ENCODE measurements at regions not wholly inside any gene's neighbourhood (a gene's known extent, or its start where the extent isn't known, plus 50 kb on each side); places are given as distances from the start of the nearest gene placed in this dataset.

GRCh38 chr12:66859751-66860440, 181.0 kb upstream of the GRIP1 start:
- DNase-seq: no peak

DNA sequence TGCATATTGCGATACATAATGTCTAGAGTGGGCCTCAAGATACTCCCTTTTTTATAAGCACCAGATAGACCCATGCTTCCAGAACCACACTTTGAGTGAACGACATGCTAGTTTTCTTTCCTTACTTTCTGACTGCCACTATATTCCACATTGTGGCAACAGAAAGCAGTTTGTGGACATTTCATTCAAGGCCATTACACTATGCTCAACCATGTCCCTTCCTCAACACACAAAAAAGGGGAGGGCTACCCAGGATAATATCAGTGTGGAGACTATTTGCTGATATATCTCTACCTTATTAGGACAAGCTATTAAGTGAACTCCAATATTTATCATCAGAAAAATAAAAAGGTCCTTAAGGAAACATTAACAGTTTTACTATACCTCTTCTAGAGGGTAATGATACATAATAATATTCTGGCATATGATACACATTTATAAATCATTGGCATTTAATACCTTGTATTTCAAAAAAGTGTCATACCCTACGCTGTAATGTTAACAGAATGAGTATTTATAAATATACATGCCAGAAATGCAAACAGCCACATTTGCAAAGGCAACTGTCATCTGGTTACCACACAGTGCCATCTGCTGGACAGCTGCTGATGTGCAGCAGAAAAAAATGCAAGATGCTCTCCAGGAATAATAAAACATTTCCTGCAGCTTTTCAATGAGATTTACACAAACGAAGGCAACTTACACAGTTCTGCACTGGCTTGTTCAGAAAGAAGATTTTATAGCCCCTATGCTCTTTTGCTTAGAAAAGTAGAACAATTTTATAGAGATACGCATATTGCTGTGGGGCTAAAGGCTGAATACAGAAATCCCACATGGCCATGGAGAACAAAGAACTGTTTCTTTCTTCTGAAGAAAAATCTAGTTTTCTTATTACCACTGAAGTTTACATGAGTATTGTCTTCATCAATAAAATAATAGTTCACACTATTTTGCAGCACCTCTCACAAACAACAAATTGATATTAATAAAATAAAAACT, 182.2 kb upstream of the GRIP1 start:
- peak; percentile 15 for DNase-seq

GRCh38 chr12:66862356-66862985, 183.6 kb upstream of the GRIP1 start:
- DNase-seq: no peak

GRCh38 chr12:66863276-66863675, 184.4 kb upstream of the GRIP1 start:
- DNase-seq: no peak

DNA sequence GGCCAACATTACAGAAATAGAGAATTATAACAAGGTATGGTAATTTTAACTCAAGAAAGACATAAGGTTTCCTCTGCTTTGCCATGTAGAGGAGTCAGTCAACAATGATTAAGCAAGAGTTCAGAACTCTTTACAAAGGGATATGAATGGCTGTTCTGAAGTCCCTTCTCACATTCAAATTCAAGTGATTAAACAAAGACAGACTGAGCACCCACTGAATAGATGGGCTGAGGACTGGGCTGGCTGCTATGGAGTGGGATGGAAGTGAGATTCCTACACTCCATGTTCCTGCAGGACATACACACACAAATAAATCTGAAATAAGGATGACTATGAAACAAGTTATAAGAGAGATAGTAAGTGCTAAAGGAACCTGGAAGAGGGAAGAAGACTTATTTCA, 199.0 kb upstream of the GRIP1 start:
- no peak for DNase-seq

DNA sequence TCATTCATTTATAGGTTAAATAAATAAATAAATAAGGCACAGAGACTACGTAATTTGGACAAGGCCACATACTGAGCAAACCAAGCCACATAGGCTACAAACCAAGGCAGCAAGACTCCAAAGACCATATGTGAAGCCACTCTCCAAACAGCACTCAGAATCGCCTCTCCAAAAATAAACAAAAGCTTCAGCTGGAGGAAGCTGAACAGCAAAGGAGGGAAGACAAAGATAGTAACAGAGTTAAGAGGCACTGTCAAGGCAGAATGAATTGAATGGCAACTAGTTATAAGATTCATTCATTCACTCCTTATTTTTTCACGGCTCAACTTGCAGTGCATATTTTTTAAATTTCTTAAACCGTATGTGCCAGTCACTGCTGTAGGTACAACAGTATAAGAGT, 200.5 kb upstream of the GRIP1 start:
- DNase-seq: no peak

GRCh38 chr12:66881386-66881785, 202.5 kb upstream of the GRIP1 start:
- no peak for DNase-seq

GRCh38 chr12:66884091-66884490, 205.2 kb upstream of the GRIP1 start:
- peak; percentile 67 for DNase-seq

DNA sequence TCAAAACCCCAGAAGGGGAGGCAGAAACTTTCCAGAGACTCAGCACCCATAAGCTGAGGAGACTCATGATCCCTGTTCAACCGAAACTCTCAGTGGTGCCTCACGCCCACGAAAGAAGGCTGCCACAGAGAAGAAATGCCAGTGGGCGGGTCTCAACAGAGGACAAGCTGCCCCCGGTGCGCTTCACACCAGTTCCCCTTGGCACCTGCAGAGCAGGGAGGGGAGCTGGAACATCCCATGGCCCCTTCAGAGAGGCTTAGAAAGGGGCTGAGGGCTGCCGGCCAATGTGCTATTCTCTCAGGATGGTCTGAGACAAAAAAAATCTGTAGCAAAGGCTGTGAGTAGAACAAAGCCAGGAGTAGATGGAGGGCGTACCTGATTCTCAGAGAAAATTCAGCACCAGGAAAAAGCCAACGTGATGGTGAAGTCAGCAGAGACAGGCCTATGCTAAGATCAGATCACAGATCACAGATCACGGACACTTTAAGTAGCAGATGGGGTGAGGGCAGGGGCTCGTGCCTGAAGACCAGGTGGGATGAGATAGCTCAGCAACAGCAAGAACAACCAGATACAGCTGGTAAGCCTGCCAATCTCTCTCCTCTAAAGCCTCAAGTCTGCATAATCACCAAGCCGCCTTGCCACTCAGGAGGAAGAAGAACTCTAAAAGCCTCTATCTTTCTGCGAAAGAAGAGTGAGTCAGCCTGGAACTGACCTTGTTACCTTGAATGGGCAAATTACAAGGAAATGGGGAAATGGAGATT, 206.4 kb upstream of the GRIP1 start:
- DNase-seq: peak; percentile 74

GRCh38 chr12:66896797-66897196, 217.9 kb upstream of the GRIP1 start:
- no peak for DNase-seq

- no peak for DNase-seq
Observed at GRCh38 chr12:66898700-66899469, 220.0 kb upstream of the GRIP1 start.

DNA sequence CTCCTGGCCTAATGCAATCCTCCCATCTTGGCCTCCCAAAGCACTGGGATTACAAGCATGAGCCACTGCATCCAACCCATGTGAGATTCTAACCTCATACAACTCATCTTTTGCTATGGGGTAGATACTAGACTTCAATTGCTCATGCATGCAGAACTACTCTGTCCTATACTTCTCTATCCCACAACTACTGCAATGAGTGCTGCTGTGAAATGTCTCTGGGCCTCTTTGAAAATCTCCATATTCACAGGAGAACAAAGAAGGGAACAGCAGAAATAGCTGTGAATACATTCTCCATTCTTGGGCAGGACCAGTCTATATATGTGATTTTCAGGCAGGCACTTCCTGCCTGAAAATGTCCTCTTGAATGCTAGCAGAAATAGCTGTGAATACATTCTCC, 220.7 kb upstream of the GRIP1 start:
- DNase-seq: no peak

DNA sequence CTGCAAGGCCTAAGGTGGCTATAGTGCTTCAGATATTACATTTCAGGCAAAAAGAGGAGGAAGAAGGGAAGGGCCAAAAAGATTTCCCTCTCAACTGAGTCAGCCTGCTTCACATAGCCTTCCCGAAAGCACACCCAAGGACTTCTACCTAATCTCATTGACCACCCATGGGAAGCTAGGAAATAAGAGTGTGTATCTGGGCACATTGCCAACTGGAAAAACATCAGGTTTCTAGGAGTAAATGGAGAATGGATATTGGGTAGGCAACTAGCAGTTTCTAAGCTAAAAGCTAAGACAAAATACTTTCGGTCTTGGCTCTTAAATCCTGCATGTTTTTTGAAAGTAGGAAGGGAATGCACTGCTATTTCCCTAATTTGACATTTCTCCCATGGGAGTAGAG, 221.7 kb upstream of the GRIP1 start:
- DNase-seq: no peak

GRCh38 chr12:66901138-66901932, 222.5 kb upstream of the GRIP1 start:
- peak; percentile 90 for DNase-seq

DNA sequence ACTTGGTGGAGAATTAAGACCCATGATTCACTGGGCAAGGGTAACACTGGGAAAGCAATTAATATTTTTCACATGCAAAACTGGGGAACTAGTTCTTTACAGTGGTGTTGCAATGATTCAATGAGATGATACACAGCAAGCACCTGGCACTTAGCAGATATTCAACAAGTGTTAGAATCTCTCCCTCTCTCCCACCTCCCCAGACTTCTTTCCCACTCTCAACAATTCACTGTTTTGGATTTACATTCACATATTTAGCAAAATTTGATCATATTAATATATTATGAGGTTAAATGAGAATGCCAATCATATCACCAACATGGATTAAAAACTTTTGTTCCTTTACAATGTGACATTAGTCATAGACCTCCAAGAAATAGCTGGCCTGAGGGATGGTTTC, 223.1 kb upstream of the GRIP1 start:
- peak; percentile 39 for DNase-seq

DNA sequence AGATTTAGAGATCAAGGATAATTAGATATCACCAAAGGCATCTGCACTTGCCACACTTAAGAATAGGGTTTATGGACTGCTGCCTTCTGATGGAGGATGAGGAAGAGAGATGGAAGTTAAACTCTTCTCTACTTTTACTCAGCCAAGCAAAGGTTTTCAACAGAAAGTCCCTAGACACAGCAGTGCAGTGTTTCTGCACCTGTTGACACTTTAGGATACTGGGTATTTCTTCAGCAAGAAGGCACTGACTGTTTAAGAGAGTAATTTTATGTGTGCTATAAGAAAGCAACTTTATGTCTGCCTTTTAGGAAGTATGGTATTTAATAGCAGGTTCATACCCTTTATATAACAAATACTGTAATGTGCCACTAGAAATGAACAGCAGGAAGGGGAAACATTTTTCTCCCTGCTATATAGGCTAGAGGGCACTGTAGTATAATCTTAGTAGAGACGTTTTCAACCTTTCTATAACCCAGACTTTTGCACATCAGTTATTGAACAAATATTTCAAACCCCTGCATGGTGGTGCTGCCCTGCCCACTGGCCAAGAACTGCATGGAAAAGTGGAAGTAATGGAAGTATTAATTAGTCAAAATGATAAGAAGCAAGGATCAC, 225.0 kb upstream of the GRIP1 start:
- peak; percentile 13 for DNase-seq

DNA sequence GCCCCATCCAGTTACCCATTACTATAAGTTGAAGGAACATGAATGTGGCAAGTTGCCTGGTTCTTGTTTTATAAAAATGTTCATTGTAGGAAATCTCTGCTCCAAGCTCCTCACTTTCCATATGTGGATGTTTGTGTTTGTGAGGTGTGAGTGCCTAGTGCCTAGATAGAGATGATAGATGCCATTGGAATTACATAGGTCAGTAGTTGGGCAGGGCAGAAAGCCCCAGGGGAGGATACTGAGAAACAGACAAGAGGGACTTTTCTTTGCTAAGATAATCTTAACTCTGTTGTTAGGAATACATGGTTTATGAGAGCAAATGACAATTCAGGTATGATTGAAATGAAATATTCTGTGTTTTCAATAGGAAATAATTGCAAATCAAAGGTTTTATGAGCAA, 226.3 kb upstream of the GRIP1 start:
- DNase-seq: no peak

GRCh38 chr12:66910366-66910974, 231.6 kb upstream of the GRIP1 start:
- no peak for DNase-seq

GRCh38 chr12:66915306-66915904, 236.5 kb upstream of the GRIP1 start:
- DNase-seq: no peak

DNA sequence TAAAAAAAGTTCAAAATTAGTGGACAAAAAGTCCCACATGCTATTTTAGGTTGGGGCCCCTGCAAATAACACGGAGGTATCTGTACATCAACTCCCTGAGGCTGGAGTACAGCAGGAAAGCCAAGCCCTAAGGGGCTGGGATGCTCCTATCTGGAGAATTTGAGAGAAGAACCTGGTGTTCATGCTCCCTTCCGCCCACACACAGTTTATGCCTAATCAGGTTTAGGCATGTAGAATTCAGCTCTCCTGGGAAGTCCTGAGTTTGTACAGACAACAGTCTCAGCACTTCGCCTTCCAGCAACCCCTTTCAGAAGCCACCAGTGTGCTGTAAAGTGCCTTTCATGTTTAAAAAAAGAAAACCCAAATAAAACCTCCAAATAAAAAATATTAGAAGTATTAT, 237.3 kb upstream of the GRIP1 start:
- no peak for DNase-seq
